ENCODE measurements at regions not wholly inside any gene's neighbourhood (a gene's known extent, or its start where the extent isn't known, plus 50 kb on each side); places are given as distances from the start of the nearest gene placed in this dataset.

- TF ChIP-seq, protein P1, sequence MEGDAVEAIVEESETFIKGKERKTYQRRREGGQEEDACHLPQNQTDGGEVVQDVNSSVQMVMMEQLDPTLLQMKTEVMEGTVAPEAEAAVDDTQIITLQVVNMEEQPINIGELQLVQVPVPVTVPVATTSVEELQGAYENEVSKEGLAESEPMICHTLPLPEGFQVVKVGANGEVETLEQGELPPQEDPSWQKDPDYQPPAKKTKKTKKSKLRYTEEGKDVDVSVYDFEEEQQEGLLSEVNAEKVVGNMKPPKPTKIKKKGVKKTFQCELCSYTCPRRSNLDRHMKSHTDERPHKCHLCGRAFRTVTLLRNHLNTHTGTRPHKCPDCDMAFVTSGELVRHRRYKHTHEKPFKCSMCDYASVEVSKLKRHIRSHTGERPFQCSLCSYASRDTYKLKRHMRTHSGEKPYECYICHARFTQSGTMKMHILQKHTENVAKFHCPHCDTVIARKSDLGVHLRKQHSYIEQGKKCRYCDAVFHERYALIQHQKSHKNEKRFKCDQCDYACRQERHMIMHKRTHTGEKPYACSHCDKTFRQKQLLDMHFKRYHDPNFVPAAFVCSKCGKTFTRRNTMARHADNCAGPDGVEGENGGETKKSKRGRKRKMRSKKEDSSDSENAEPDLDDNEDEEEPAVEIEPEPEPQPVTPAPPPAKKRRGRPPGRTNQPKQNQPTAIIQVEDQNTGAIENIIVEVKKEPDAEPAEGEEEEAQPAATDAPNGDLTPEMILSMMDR (IDR thresholded peaks at IDR 0.05) = no peak
These were observed 115.5 kb upstream of the SMURF2 start for GRCh38 chr17:64777415-64778239.

DNA sequence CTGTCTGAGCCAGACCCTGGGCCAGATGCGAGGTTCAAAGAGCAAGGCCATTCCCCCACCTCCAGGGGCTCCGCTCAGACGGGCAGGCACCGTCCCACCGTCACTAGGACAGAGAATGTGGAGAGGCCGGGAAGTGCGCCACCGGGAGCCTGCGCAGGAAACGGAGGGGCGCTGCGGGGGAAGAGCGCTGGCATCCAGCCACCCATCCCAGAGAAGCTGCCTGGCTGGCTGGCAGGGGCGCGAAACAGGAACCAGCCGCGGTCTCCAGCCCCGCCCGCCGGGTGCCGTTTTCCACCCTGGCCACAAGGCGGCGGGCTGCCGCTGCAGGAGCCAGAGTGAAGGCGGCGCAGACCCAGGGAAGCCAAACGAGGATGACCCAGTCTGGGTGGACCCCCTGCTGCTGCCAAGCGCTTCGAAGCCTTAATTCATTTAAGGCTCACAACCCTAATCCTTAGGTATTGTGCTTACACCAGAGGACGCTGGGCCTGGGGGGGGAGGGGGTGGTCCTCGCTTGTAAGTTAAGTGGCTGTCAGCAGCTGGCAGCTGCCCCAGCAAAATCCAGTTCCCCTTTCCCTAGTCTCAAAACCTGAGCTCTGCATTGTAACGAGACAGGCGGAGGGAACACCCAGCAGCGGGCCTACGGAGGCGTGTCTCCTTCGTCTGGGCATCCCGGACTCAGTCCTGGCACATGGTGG lies 114.8 kb upstream of the SMURF2 start:
- TF ChIP-seq, protein P1 (IDR thresholded peaks at IDR 0.05) = peak; percentile 91

DNA sequence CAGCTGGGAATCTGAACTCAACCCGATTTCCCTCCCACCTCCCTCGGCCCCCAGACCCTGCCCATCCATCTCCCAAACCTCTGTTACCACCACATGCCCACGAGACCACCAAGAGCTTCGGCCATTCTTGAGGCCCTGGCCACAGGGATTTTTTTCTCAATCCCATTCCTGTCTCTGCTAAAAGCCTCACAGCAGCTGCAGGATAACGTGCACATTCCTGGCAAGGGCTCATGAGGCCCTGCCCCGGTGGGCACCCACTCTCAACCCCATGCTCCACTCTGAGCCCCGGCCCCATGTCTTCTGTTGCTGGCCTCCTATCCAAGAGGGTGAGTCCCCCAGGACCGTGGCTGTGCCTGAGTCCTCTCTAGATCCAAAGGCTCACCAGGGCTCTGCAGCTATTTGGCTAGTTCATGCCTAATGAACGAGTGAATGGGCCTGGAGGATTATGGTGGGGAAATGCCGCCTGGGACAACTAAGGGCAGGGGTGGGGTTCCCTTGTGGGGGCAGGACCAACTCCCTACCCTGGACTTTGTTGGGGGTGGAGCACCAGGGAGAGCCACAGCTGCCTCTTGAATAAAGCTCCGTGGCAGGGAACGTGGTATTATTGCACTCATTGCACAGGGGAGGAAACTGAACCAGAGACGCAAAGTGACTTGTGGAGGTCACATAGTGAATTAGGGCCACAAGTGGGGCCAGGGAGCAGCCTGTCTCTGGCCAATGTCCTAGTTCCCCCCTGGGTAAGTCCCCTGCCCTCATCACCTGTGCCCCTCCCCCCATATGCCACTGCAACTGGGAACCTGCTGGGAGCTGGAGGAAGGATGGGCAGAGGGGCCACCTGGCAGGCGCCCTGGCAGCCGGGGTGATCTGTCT lies 113.8 kb upstream of the SMURF2 start:
- TF ChIP-seq, protein P1 (IDR thresholded peaks at IDR 0.05) = no peak

GRCh38 chr17:64774888-64775540 lies 112.9 kb upstream of the SMURF2 start:
- TF ChIP-seq, protein P1 (IDR thresholded peaks at IDR 0.05) = no peak

DNA sequence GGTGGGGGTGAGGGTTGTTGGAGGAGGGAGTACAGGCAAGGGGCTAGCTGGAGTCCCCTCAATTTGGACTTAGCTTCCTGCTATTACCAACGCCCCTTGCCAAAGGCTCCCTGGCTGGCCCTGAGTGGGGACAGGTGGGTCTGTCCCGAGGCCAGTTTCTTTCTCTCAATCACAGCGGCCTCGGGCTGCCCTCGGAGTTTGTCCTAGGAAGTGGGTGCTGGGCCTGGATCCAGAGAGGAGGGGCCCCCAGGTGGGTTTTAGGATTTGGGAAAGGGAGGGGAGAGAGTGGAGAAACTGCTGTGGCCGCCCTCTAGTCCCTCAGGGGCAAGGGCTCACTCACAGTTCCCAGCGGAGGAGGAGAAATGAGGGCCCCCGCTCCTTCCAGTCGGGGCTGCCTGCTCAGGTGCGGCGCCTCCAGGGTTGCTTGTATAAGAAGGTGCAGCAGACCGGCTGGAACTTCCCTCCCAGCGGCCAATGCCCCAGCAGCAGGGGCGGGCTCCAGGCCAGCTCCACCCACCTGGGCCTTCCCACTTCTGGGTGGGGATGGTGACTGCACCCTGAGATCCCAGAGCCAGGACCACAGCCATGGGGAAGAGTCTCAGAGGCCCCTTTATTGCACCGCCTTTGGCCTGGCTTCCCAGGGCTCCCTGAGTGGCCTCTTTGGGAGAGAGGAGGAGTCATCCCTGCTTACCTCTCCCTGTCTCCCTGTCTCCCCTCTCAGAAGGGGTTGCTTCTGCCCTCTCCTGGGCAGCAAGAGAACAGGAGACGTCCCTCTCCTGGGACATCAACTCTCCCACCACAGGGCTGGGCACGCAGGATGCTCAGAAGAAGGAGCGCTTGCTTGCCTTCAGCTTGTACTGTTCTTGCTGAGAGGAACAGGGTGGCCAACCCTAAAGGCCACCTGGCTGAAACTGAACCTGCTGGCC lies 112.0 kb upstream of the SMURF2 start:
- TF ChIP-seq, protein P1 (IDR thresholded peaks at IDR 0.05) = peak; percentile 64; the same call in 1 of the 2 replicates

GRCh38 chr17:64773386-64773835 lies 111.3 kb upstream of the SMURF2 start:
- TF ChIP-seq, protein P1 (IDR thresholded peaks at IDR 0.05) = no peak

All from LNCAP (cell line).